Gastroesophageal sphincter (tissue), 4 donors: ENCODE measurements at regions not wholly inside any gene's neighbourhood (a gene's known extent, or its start where the extent isn't known, plus 50 kb on each side); places are given as distances from the start of the nearest gene placed in this dataset.
"Not testable (repeated sequence)": the region's sequence is repeated elsewhere in the genome, so short reads cannot be mapped to it uniquely, and the experiment has no call there.

Experiments
- ATAC-seq: fragments of 150-250 bp; one replicate; pipeline ENCODE4 v1.9.1; 2016; ENCODE audit warnings: mild to moderate bottlenecking, moderate library complexity
- H3K27ac ChIP-seq, 4 donors: fragments of 200-600 bp; sonication (generic) in 3 of 4; 1 replicate in 3 of 4; 2 replicates in 1 of 4; pipeline ENCODE4 v1.5.1; 2016 to 2019
- H3K27me3 ChIP-seq: fragments of 200-600 bp; sonication (generic); one replicate; pipeline ENCODE4 v1.5.1; 2019
- H3K36me3 ChIP-seq, 2 donors: fragments of 200-600 bp; sonication (generic); one replicate each; pipeline ENCODE4 v1.5.1; 2019; ENCODE audit warnings: control low read depth in 1 of 2
- H3K4me1 ChIP-seq, 3 donors: fragments of 200-600 bp; sonication (generic); 1 replicate in 2 of 3; 2 replicates in 1 of 3; pipeline ENCODE4 v1.5.1; 2016 to 2019; ENCODE audit warnings: control low read depth in 2 of 3
- H3K4me3 ChIP-seq, 2 donors: fragments of 200-600 bp; sonication (generic); one replicate each; pipeline ENCODE4 v1.5.1; 2019; ENCODE audit warnings: mild to moderate bottlenecking in 1 of 2, moderate library complexity in 1 of 2
- H3K9me3 ChIP-seq, 3 donors: fragments of 200-600 bp; sonication (generic); one replicate each; pipeline ENCODE4 v1.5.1; 2017 to 2019; ENCODE audit warnings: control low read depth in 2 of 3
- CTCF ChIP-seq, 4 experiments: fragments of 200-600 bp in 2 of 4; fragments of 450-650 bp in 2 of 4; sonication (generic) in 1 of 4; IDR thresholded peaks; one replicate each; pipeline ENCODE4 v1.5.1; 2017 to 2019; ENCODE audit warnings: antibody characterized with exemption in 4 of 4, mild to moderate bottlenecking in 2 of 4, moderate library complexity in 2 of 4
- EP300 ChIP-seq: sonication (generic); formaldehyde crosslinking; IDR thresholded peaks from one replicate; pipeline ENCODE4 v1.6.1; 2017; ENCODE audit warnings: antibody characterized with exemption, mild to moderate bottlenecking
- POLR2A ChIP-seq, 2 donors: fragments of 450-650 bp; IDR thresholded peaks; one replicate each; pipeline ENCODE4 v1.6.1; 2017; ENCODE audit warnings: antibody characterized with exemption in 2 of 2, mild to moderate bottlenecking in 2 of 2, moderate library complexity in 1 of 2
- POLR2AphosphoS5 ChIP-seq: sonication (generic); formaldehyde crosslinking; IDR thresholded peaks from one replicate; pipeline ENCODE4 v1.6.1; 2017; ENCODE audit warnings: antibody characterized with exemption
- WGBS, 2 donors: methylation state at CpG; one replicate each; pipeline ENCODE4 v1.1.5; 2018; ENCODE audit warnings: low coverage in 1 of 2; 5-methylcytosine and 5-hydroxymethylcytosine counted together

- H3K4me1 ChIP-seq = no peaks in the 10 kb centered on the region
- no peak for ATAC-seq
- TF ChIP-seq POLR2AphosphoS5 = no peak
- TF ChIP-seq EP300 = no peak
- TF ChIP-seq POLR2A (IDR thresholded peaks at IDR 0.05) = no peak
- TF ChIP-seq CTCF (IDR thresholded peaks at IDR 0.05) = no peak
- WGBS, 2 donors = 80 to 81% methylated on average over 4 of the region's 4 CpGs
- H3K36me3 ChIP-seq = no peaks in the 10 kb centered on the region
- peaks cover 11% of the 10 kb centered on the region for H3K27me3 ChIP-seq
- no peaks in the 10 kb centered on the region for H3K9me3 ChIP-seq
- no peak overlapping the region for H3K4me3 ChIP-seq
- no peak overlapping the region for H3K27ac ChIP-seq
These were observed 56.3 kb upstream of the USP6NL start for GRCh38 chr10:11667756-11668155.

GRCh38 chr10:11663763-11664555 is 52.5 kb upstream of the USP6NL start:
- H3K27me3 ChIP-seq = peaks cover 10% of the 10 kb centered on the region
- ATAC-seq = no peak
- no peak overlapping the region for H3K27ac ChIP-seq
- H3K4me3 ChIP-seq = no peak overlapping the region
- WGBS, 2 donors = 84 to 86% methylated on average over 4 to 6 of the region's 13 CpGs
- H3K9me3 ChIP-seq = no peaks in the 10 kb centered on the region
- TF ChIP-seq CTCF (IDR thresholded peaks at IDR 0.05) (no peak), EP300 (no peak), POLR2AphosphoS5 (no peak), POLR2A (IDR thresholded peaks at IDR 0.05) (no peak)
- H3K36me3 ChIP-seq = no peaks in the 10 kb centered on the region
- no peaks in the 10 kb centered on the region for H3K4me1 ChIP-seq

- WGBS, 2 donors = 90% methylated on average over 4 of the region's 5 CpGs; no CpG with 5 or more reads in 1 of the 2 donors
- H3K36me3 ChIP-seq, H3K4me1 ChIP-seq, H3K27ac ChIP-seq, H3K4me3 ChIP-seq, H3K9me3 ChIP-seq, ATAC-seq, H3K27me3 ChIP-seq: not testable (repeated sequence)
These were observed 51.7 kb upstream of the USP6NL start for GRCh38 chr10:11663126-11663515.

GRCh38 chr10:11661441-11661840 is 50.0 kb upstream of the USP6NL start:
- Histone ChIP-seq H3K27ac (no peak overlapping the region), H3K36me3 (no peaks in the 10 kb centered on the region), H3K9me3 (no peaks in the 10 kb centered on the region), H3K4me3 (no peak overlapping the region), H3K27me3 (peaks cover 10% of the 10 kb centered on the region), H3K4me1 (no peaks in the 10 kb centered on the region)
- WGBS, 2 donors = 67 to 90% methylated on average over 1 of the region's 5 CpGs
- TF ChIP-seq POLR2AphosphoS5 (no peak), EP300 (no peak), CTCF (IDR thresholded peaks at IDR 0.05) (no peak), POLR2A (IDR thresholded peaks at IDR 0.05) (no peak)
- no peak for ATAC-seq
